IPS-18c (cell line): ENCODE measurements at regions not wholly inside any gene's neighbourhood (a gene's known extent, or its start where the extent isn't known, plus 50 kb on each side); places are given as distances from the start of the nearest gene placed in this dataset.

Experiments used
- H3K4me3 ChIP-seq: 2 replicates; pipeline ENCODE4 v1.7.0; 2013; ENCODE audit warnings: low read depth, mild to moderate bottlenecking, low read length, moderate library complexity; ENCODE audit not compliant: insufficient read depth
- H3K9me3 ChIP-seq: one replicate; pipeline ENCODE4 v1.6.1; 2013; ENCODE audit warnings: mild to moderate bottlenecking, low read length, moderate library complexity; ENCODE audit not compliant: control insufficient read depth, insufficient read depth

DNA sequence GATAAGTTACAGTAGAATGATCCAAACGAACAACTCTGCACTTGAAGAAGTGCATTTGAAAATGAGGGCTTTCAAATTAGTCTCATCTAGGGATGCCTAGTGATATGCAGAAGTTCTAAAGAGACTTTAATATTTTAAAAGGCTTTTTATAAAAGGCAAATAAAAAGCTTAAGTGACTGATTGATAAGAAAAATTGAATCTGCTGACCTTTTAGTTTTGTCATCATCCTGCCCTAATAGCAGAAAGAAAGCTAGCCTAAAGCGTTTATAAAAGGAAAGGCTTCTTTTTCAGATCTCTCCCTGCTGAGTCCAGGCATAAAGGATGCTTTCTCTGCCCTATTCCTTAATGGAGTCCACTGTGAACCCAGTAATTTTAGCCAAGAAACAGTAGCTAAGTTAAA lies 72.7 kb upstream of the ALDH1L1 start:
- no peaks in the 10 kb centered on the region for H3K9me3 ChIP-seq
- H3K4me3 ChIP-seq, result no peak overlapping the region

DNA sequence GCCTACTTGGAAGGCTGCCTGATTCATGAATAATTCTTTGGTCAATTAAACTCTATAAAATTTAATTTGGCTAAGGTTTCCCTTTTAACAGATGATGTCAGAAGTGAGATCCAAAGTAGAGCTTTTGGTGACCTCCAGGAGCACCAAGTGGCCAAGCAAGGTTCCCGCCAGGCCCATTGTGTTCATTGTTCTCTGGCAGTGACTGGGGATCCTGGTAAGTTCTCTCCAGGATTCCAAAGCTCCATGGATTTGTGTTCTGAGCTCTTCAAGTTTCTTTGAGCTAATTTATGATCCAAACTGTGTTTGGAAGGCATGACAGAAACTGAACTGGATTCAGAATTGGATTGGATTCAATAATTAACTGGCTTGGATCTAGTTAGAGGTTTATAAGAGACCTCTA lies 72.0 kb upstream of the ALDH1L1 start:
- Histone ChIP-seq H3K9me3 (no peaks in the 10 kb centered on the region), H3K4me3 (no peak overlapping the region)

DNA sequence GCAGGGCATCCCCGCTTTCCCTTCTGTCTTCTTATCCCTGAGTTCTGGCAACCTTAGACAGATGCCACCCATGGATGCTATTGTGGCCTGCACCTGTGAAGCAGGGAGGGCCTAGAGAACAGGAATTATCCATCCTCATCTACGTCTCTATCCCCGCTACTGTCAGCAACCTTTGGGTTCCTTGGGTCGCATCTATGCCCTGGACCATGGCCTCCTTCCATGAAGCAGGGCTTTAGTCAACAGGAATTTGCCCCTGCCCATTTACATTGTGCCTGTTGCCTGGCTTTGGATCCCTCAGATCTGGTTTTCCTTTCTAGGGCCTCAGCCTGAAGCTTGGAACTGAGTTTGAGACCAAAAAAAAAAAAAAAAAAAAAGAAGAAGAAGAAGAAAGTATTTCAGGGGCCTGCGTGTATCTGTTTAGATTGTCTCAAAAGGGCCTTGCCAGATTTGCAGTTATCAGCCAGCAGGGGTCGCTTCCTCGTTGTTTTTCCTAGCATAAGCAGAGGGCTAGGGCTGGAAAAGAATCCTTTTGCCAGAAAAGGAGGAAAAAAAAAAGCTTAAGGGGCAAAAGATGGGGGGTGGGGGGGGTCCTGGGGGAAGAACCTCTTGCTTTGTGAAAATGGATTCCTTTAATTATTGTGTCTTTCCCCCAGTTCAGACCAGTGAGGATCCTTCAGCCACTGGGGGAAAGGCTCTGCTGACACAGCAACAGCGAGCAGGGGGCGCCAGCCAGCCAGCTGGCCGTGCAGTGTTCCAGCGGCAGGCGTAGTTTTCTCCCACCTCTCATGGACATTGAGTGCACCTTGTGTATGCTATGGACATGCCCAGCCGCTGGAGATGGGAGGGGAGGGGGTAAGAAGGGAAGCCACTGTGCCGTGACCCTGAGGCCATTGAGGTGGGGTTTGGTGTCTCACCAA lies 65.7 kb upstream of the ALDH1L1 start:
- H3K9me3 ChIP-seq, result no peaks in the 10 kb centered on the region

More for the DNA sequence above, 65.7 kb upstream of the ALDH1L1 start:
- H3K4me3 ChIP-seq, result no peak overlapping the region
